HG02623 (cell line): ENCODE measurements at regions not wholly inside any gene's neighbourhood (a gene's known extent, or its start where the extent isn't known, plus 50 kb on each side); places are given as distances from the start of the nearest gene placed in this dataset.

Source experiments
- ATAC-seq: cut with Tn5 transposase; IDR thresholded peaks from one replicate; pipeline ENCODE4 v1.9.1; 2021; ENCODE audit warnings: moderate library complexity; ENCODE audit not compliant: unreplicated experiment

- ATAC-seq = no peak
Observed at GRCh38 chr5:155193483-155194107, 180.0 kb downstream of the KIF4B start.

GRCh38 chr5:155200608-155201007 lies 187.1 kb downstream of the KIF4B start:
- no peak for ATAC-seq

- no peak for ATAC-seq
Observed at GRCh38 chr5:155211764-155212163, 198.2 kb downstream of the KIF4B start.

GRCh38 chr5:155222393-155222792 lies 208.8 kb downstream of the KIF4B start:
- no peak for ATAC-seq

- ATAC-seq = no peak
Observed at GRCh38 chr5:155229135-155229534, 215.6 kb downstream of the KIF4B start.

GRCh38 chr5:155239803-155240202 lies 226.2 kb downstream of the KIF4B start:
- no peak for ATAC-seq

- ATAC-seq = no peak
Observed at GRCh38 chr5:155250596-155250995, 237.0 kb downstream of the KIF4B start.

GRCh38 chr5:155252025-155252424 lies 238.5 kb downstream of the KIF4B start:
- no peak for ATAC-seq

GRCh38 chr5:155252717-155253116 lies 239.2 kb downstream of the KIF4B start:
- no peak for ATAC-seq

GRCh38 chr5:155254399-155254798 lies 240.8 kb downstream of the KIF4B start:
- no peak for ATAC-seq

- ATAC-seq = no peak
Observed at GRCh38 chr5:155258161-155258560, 244.6 kb downstream of the KIF4B start.

- no peak for ATAC-seq
Observed at GRCh38 chr5:155259648-155260047, 246.1 kb downstream of the KIF4B start.

- peak; percentile 66 for ATAC-seq
Observed at GRCh38 chr5:155260798-155261197, 247.2 kb downstream of the KIF4B start.

- ATAC-seq = no peak
Observed at GRCh38 chr5:155263381-155263780, 249.8 kb downstream of the KIF4B start.

- no peak for ATAC-seq
Observed at GRCh38 chr5:155264809-155265208, 251.3 kb downstream of the KIF4B start.

- ATAC-seq = no peak
Observed at GRCh38 chr5:155268770-155269425, 255.3 kb downstream of the KIF4B start.

GRCh38 chr5:155270725-155271124 lies 257.2 kb downstream of the KIF4B start:
- no peak for ATAC-seq

GRCh38 chr5:155274484-155274883 lies 260.9 kb downstream of the KIF4B start:
- ATAC-seq = no peak

GRCh38 chr5:155275222-155275621 lies 261.7 kb downstream of the KIF4B start:
- no peak for ATAC-seq

GRCh38 chr5:155276231-155276630 lies 262.7 kb downstream of the KIF4B start:
- no peak for ATAC-seq

- ATAC-seq = no peak
Observed at GRCh38 chr5:155278532-155278931, 265.0 kb downstream of the KIF4B start.

GRCh38 chr5:155282503-155283107 lies 269.1 kb downstream of the KIF4B start:
- no peak for ATAC-seq
